SU-DHL-6 (cell line): ENCODE measurements at regions not wholly inside any gene's neighbourhood (a gene's known extent, or its start where the extent isn't known, plus 50 kb on each side); places are given as distances from the start of the nearest gene placed in this dataset.

Experiments used
- H2AFZ ChIP-seq: fragments of 200-600 bp; sonication (generic); 2 replicates; pipeline ENCODE4 v1.6.1; 2014; ENCODE audit warnings: low read depth, mild to moderate bottlenecking, moderate library complexity, mixed read lengths, antibody characterized with exemption, low read length; ENCODE audit not compliant: severe bottlenecking
- H3F3A ChIP-seq: fragments of 200-600 bp; shearing (Covaris generic); 2 replicates; pipeline ENCODE4 v1.6.0; 2016; ENCODE audit warnings: antibody characterized with exemption, mild to moderate bottlenecking; ENCODE audit not compliant: insufficient read depth
- H3K27ac ChIP-seq: fragments of 200-600 bp; sonication (generic); 2 replicates; pipeline ENCODE4 v1.5.1; 2016; ENCODE audit warnings: low read depth, mild to moderate bottlenecking, low read length, moderate library complexity, mixed read lengths
- H3K27me3 ChIP-seq: fragments of 200-600 bp; sonication (generic), shearing (Covaris generic); 2 replicates; pipeline ENCODE4 v1.6.0; 2014; ENCODE audit warnings: mild to moderate bottlenecking, low read length
- H3K36me3 ChIP-seq: fragments of 200-600 bp; sonication (generic); 2 replicates; pipeline ENCODE4 v1.6.1; 2014; ENCODE audit warnings: mild to moderate bottlenecking, low read length, mixed read lengths
- H3K4me2 ChIP-seq: fragments of 300-600, 200-600 bp; shearing (Covaris generic), sonication (generic); 2 replicates; pipeline ENCODE4 v1.6.0; 2014; ENCODE audit warnings: low read length, low read depth, mild to moderate bottlenecking; ENCODE audit not compliant: poor library complexity, severe bottlenecking
- H3K4me3 ChIP-seq: fragments of 200-600 bp; sonication (generic); 2 replicates; pipeline ENCODE4 v1.5.1; 2014; ENCODE audit warnings: antibody characterized with exemption, low read length, mild to moderate bottlenecking, mixed read lengths; ENCODE audit not compliant: insufficient read depth, poor library complexity, severe bottlenecking
- H3K79me2 ChIP-seq: fragments of 200-600 bp; sonication (generic); 2 replicates; pipeline ENCODE4 v1.6.1; 2014; ENCODE audit warnings: mild to moderate bottlenecking, low read length, moderate library complexity; ENCODE audit not compliant: insufficient read depth
- H3K9ac ChIP-seq: fragments of 200-600 bp; sonication (generic); 2 replicates; pipeline ENCODE4 v1.7.0; 2014; ENCODE audit warnings: mild to moderate bottlenecking, low read length
- H3K9me2 ChIP-seq: fragments of 200-600 bp; sonication (generic); replicated peaks from 2 replicates; pipeline ENCODE4 v1.6.1; 2014; ENCODE audit warnings: low read length; ENCODE audit not compliant: insufficient read depth
- H3K9me3 ChIP-seq: fragments of 200-600 bp; sonication (generic); 2 replicates; pipeline ENCODE4 v1.6.1; 2014; ENCODE audit warnings: low read length, mixed read lengths; ENCODE audit not compliant: insufficient read depth
- H4K20me1 ChIP-seq: fragments of 200-600 bp; sonication (generic); 2 replicates; pipeline ENCODE4 v1.6.1; 2014; ENCODE audit warnings: low read depth, mild to moderate bottlenecking, antibody characterized with exemption, low read length, moderate library complexity, mixed read lengths
- EZH2phosphoT487 ChIP-seq: fragments of 200-600 bp; sonication (generic), shearing (Covaris generic); conservative IDR thresholded peaks from 2 replicates; pipeline ENCODE4 v1.6.1; 2018; ENCODE audit warnings: mild to moderate bottlenecking, antibody characterized with exemption, low read length, moderate library complexity, mixed read lengths
- TF ChIP-seq, protein P1 (sequence below): fragments of 200-600 bp; sonication (generic); IDR thresholded peaks from one replicate; pipeline ENCODE4 v1.5.1; 2017; ENCODE audit warnings: antibody characterized with exemption, mild to moderate bottlenecking, low read length, moderate library complexity; ENCODE audit not compliant: insufficient read depth, poor library complexity, severe bottlenecking

DNA sequence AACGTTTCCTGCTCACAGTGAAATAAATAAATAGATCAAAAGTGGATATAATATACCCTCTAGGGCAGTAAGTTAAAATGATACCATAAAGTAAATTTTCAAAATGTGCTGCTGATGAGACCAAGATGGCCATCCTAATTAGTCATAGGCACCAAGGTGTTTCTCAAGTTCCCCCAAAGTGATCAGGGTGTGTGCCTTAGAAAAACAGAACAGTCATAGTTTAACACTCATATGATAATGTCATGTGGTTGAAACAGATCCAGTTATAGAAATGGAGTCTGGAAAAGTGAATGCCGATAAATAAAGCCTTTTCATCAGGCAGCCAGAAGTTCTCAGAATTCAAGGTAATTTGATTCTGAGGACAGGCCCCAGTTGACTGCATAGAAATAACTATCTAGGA lies 161.5 kb upstream of the CDKN2B start:
- Histone ChIP-seq H3K4me2 (peak overlapping the region; percentile 27), H3K27me3 (no peaks in the 10 kb centered on the region), H4K20me1 (no peaks in the 10 kb centered on the region), H3K4me3 (no peak overlapping the region), H3K9ac (no peak overlapping the region), H3F3A (no peaks in the 10 kb centered on the region), H2AFZ (peak overlapping the region; percentile 28), H3K36me3 (no peaks in the 10 kb centered on the region), H3K79me2 (no peaks in the 10 kb centered on the region), H3K27ac (peak overlapping the region; percentile 36), H3K9me2 (no peaks in the 10 kb centered on the region), H3K9me3 (no peaks in the 10 kb centered on the region)
- TF ChIP-seq, protein P1, sequence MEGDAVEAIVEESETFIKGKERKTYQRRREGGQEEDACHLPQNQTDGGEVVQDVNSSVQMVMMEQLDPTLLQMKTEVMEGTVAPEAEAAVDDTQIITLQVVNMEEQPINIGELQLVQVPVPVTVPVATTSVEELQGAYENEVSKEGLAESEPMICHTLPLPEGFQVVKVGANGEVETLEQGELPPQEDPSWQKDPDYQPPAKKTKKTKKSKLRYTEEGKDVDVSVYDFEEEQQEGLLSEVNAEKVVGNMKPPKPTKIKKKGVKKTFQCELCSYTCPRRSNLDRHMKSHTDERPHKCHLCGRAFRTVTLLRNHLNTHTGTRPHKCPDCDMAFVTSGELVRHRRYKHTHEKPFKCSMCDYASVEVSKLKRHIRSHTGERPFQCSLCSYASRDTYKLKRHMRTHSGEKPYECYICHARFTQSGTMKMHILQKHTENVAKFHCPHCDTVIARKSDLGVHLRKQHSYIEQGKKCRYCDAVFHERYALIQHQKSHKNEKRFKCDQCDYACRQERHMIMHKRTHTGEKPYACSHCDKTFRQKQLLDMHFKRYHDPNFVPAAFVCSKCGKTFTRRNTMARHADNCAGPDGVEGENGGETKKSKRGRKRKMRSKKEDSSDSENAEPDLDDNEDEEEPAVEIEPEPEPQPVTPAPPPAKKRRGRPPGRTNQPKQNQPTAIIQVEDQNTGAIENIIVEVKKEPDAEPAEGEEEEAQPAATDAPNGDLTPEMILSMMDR = no peak
- no peak for TF ChIP-seq EZH2phosphoT487

DNA sequence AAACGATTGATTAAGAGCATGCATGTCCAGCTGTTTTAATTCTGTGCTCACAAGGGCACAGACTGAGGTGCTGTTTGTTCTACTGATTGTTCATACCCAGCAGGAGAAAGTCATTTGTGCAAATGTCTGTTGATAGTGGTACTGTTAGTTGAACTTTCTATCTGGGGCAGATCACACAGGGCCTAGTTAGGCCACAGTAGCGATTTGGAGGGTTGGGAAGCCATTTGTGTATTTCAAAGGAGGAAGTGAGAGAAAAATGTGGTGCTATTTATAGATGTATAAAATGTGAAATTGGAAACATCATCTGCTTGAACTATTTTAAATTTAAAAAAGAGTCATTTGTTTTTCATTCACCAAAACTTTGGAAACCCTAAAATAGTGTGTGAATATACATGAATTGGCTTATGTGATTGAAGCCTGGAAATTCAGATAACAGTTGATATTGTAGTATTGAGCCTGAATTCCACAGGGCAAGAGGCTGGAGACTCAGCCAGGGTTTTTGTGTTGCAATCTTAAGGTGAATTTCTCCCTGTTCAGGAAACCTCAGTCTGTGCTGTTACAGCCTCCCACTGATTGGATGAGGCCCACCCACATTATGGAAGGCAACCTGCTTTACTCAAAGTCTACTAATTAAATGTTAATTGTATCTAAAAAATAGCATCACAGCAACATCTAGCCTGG lies 162.0 kb upstream of the CDKN2B start:
- Histone ChIP-seq H3K27me3 (no peaks in the 10 kb centered on the region), H3K9ac (no peak overlapping the region), H4K20me1 (no peaks in the 10 kb centered on the region), H3K4me2 (peak overlapping the region; percentile 27), H3F3A (no peaks in the 10 kb centered on the region), H3K9me3 (no peaks in the 10 kb centered on the region), H2AFZ (peak overlapping the region; percentile 28), H3K9me2 (no peaks in the 10 kb centered on the region), H3K4me3 (no peak overlapping the region), H3K79me2 (no peaks in the 10 kb centered on the region), H3K27ac (peak overlapping the region; percentile 36), H3K36me3 (no peaks in the 10 kb centered on the region)
- TF ChIP-seq, protein P1 = no peak
- TF ChIP-seq EZH2phosphoT487 = no peak

DNA sequence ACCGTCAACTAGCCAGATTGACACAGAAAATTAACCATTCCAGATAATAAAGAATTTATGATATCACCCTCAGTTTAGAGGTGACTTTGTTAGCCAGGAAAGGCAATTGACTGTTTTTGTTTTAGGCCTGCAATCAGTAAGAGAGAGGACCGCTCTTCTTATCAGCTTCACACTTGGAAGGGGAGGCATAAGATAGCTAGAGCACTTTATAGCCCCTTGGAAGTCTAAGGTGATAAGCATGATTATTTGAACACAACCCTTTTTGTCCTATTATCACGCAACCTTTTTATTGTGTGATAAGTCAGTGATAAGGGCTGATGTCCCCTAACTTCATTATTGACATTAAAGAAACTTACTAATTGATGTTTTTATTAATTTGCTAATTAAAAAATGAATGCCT lies 162.6 kb upstream of the CDKN2B start:
- no peaks in the 10 kb centered on the region for H4K20me1 ChIP-seq
- H3K9me3 ChIP-seq = no peaks in the 10 kb centered on the region
- no peaks in the 10 kb centered on the region for H3K9me2 ChIP-seq
- no peak overlapping the region for H2AFZ ChIP-seq
- no peaks in the 10 kb centered on the region for H3K27me3 ChIP-seq
- no peaks in the 10 kb centered on the region for H3K79me2 ChIP-seq
- H3K4me2 ChIP-seq = peak overlapping the region; percentile 27
- no peak for TF ChIP-seq EZH2phosphoT487
- TF ChIP-seq, protein P1 = no peak
- H3K36me3 ChIP-seq = no peaks in the 10 kb centered on the region
- H3F3A ChIP-seq = no peaks in the 10 kb centered on the region
- no peak overlapping the region for H3K4me3 ChIP-seq
- 0 out of 2 replicates have a peak overlapping the region, but pooled peaks have one; percentile 31 for H3K27ac ChIP-seq
- no peak overlapping the region for H3K9ac ChIP-seq
